Stimulated activated naive CD4-positive, alpha-beta T cell treated with Interleukin-2 at 50 U/mL for 16 hours (primary cell): ENCODE measurements at regions not wholly inside any gene's neighbourhood (a gene's known extent, or its start where the extent isn't known, plus 50 kb on each side); places are given as distances from the start of the nearest gene placed in this dataset.

Source experiments
- DNase-seq: peaks from one replicate; lab custom pipeline; 2025; lab: John Stamatoyannopoulos, UW

- no peak for DNase-seq
These were observed 347.0 kb upstream of the SLC30A5 start for GRCh38 chr5:68746643-68747420.

- no peak for DNase-seq
These were observed 346.3 kb upstream of the SLC30A5 start for GRCh38 chr5:68747521-68747920.

GRCh38 chr5:68748101-68748500 is 345.7 kb upstream of the SLC30A5 start:
- DNase-seq: no peak

GRCh38 chr5:68749077-68749476 is 344.7 kb upstream of the SLC30A5 start:
- no peak for DNase-seq

GRCh38 chr5:68749631-68750030 is 344.2 kb upstream of the SLC30A5 start:
- no peak for DNase-seq

GRCh38 chr5:68751661-68752060 is 342.2 kb upstream of the SLC30A5 start:
- DNase-seq: no peak

- DNase-seq: no peak
These were observed 339.3 kb upstream of the SLC30A5 start for GRCh38 chr5:68754536-68754935.

GRCh38 chr5:68755293-68755692 is 338.5 kb upstream of the SLC30A5 start:
- DNase-seq: no peak

GRCh38 chr5:68757006-68757405 is 336.8 kb upstream of the SLC30A5 start:
- DNase-seq: no peak

- no peak for DNase-seq
These were observed 336.1 kb upstream of the SLC30A5 start for GRCh38 chr5:68757626-68758212.

GRCh38 chr5:68759593-68759992 is 334.2 kb upstream of the SLC30A5 start:
- no peak for DNase-seq

GRCh38 chr5:68762201-68762600 is 331.6 kb upstream of the SLC30A5 start:
- no peak for DNase-seq

GRCh38 chr5:68766952-68767464 is 326.8 kb upstream of the SLC30A5 start:
- DNase-seq: no peak

GRCh38 chr5:68770551-68770950 is 323.3 kb upstream of the SLC30A5 start:
- no peak for DNase-seq

- DNase-seq: no peak
These were observed 322.6 kb upstream of the SLC30A5 start for GRCh38 chr5:68771221-68771620.

- no peak for DNase-seq
These were observed 322.1 kb upstream of the SLC30A5 start for GRCh38 chr5:68771732-68772131.

GRCh38 chr5:68776381-68776780 is 317.4 kb upstream of the SLC30A5 start:
- DNase-seq: no peak

- no peak for DNase-seq
These were observed 316.7 kb upstream of the SLC30A5 start for GRCh38 chr5:68777135-68777534.

GRCh38 chr5:68778484-68778883 is 315.3 kb upstream of the SLC30A5 start:
- no peak for DNase-seq

GRCh38 chr5:68780299-68780955 is 313.4 kb upstream of the SLC30A5 start:
- DNase-seq: no peak

- no peak for DNase-seq
These were observed 300.7 kb upstream of the SLC30A5 start for GRCh38 chr5:68793074-68793473.

- no peak for DNase-seq
These were observed 299.8 kb upstream of the SLC30A5 start for GRCh38 chr5:68793993-68794392.

GRCh38 chr5:68795190-68795589 is 298.6 kb upstream of the SLC30A5 start:
- no peak for DNase-seq
